ENCODE measurements at regions not wholly inside any gene's neighbourhood (a gene's known extent, or its start where the extent isn't known, plus 50 kb on each side); places are given as distances from the start of the nearest gene placed in this dataset.

DNA sequence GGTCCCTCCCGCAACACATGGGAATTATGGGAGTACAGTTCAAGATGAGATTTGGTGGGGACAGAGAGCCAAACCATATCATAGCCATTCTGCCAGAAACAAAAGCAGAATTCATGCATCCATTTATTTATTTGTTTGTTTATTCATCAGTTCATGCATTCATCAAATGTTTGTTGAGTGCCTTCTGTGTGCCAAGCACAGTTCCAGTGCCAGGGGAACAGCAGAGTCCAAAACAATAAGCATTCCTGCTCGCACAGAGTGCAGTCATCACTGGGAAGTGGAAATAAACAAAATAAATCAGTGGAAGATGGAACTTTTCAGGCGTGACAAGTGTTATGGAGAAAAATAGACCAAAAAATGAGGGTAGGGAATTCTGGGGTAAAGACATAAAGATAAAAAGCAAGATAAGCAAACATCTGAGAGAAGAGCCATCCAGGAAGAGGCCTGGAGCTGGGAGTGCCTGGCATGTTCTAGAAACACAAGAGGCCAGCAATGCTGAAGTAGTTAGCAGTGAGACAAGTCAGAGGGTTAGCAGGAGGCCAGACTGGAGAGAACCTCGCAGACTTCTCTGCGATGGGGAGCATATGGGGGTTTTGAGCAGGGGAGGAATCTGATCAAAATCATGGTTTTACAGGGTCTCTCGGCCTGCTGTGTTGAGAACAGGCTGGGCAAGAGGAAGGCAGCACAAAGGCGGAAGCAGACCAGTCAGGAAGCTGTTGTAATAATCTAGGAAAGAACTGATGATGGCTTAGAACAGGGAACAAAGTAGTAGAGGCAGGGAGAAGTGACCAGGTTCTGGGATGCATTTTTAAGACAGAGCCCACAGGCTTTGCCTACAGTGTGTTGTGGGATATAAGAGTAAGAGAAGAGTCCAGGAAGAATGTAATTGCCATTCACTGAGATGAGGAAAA, 113.2 kb downstream of the GLUL start:
- intact Hi-C loops (cut with micrococcal nuclease) = no loop called here
- no peaks in the 10 kb centered on the region for H3K9me3 ChIP-seq (ENCODE audit: control insufficient read depth, insufficient read depth, low read length)
- no peak overlapping the region for H3K4me3 ChIP-seq (ENCODE audit: low read length)
- peaks cover 2 to 6% of the 10 kb centered on the region in 2 donors for H3K27me3 Mint-ChIP-seq (ENCODE audit: low read depth in 2 of 2)
- H3K4me1 ChIP-seq (ENCODE audit: control insufficient read depth, insufficient read depth, low read length) = no peaks in the 10 kb centered on the region
- H3K27me3 ChIP-seq (ENCODE audit: control insufficient read depth, insufficient read depth, low read length) = no peaks in the 10 kb centered on the region
- WGBS (ENCODE audit: insufficient coverage) = 91% methylated on average over 6 of the region's 7 CpGs
- ATAC-seq (no peak), DNase-seq (no peak)
- H3K36me3 Mint-ChIP-seq = no peaks in the 10 kb centered on the region
- no peaks in the 10 kb centered on the region for H3K36me3 ChIP-seq (ENCODE audit: control insufficient read depth, insufficient read depth, low read length)
- no peak overlapping the region for H3K4me3 Mint-ChIP-seq
- no peak overlapping the region for H3K27ac Mint-ChIP-seq
- TF ChIP-seq, protein P1, sequence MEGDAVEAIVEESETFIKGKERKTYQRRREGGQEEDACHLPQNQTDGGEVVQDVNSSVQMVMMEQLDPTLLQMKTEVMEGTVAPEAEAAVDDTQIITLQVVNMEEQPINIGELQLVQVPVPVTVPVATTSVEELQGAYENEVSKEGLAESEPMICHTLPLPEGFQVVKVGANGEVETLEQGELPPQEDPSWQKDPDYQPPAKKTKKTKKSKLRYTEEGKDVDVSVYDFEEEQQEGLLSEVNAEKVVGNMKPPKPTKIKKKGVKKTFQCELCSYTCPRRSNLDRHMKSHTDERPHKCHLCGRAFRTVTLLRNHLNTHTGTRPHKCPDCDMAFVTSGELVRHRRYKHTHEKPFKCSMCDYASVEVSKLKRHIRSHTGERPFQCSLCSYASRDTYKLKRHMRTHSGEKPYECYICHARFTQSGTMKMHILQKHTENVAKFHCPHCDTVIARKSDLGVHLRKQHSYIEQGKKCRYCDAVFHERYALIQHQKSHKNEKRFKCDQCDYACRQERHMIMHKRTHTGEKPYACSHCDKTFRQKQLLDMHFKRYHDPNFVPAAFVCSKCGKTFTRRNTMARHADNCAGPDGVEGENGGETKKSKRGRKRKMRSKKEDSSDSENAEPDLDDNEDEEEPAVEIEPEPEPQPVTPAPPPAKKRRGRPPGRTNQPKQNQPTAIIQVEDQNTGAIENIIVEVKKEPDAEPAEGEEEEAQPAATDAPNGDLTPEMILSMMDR (IDR thresholded peaks at IDR 0.05) = no peak
- H3K27ac ChIP-seq (ENCODE audit: low read length) = no peak overlapping the region
- H3K4me1 Mint-ChIP-seq = no peaks in the 10 kb centered on the region
- no peaks in the 10 kb centered on the region for H3K9me3 Mint-ChIP-seq

DNA sequence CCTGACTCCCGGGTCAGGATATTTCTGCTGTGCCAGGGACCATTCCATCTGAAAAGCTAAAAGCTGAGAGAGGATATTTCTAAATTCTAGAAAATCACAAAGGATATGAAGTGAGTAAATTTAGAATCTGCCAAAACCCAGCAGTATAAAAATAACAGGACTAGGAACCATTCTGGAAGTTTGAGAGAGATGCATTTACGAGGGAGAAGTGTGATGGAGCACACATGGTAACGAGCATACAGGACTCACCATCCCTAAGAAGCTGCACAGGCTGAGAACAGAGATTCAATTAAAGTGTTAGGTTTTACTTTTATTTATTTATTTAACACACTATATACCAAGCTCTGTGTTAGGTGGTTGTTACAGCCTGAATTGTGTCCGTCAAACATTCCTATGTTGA, 116.3 kb downstream of the GLUL start:
- 96% methylated on average over 2 of the region's 4 CpGs for WGBS (ENCODE audit: insufficient coverage)
- ATAC-seq (no peak), DNase-seq (no peak)
- Mint-ChIP-seq H3K4me3 (no peak overlapping the region), H3K4me1 (no peaks in the 10 kb centered on the region), H3K36me3 (no peaks in the 10 kb centered on the region), H3K9me3 (no peaks in the 10 kb centered on the region), H3K27me3 (ENCODE audit: low read depth in 2 of 2) (no peaks in the 10 kb centered on the region), H3K27ac (no peak overlapping the region)
- Histone ChIP-seq H3K27ac (ENCODE audit: low read length) (no peak overlapping the region), H3K27me3 (ENCODE audit: control insufficient read depth, insufficient read depth, low read length) (no peaks in the 10 kb centered on the region), H3K9me3 (ENCODE audit: control insufficient read depth, insufficient read depth, low read length) (no peaks in the 10 kb centered on the region), H3K4me1 (ENCODE audit: control insufficient read depth, insufficient read depth, low read length) (no peaks in the 10 kb centered on the region), H3K4me3 (ENCODE audit: low read length) (no peak overlapping the region), H3K36me3 (ENCODE audit: control insufficient read depth, insufficient read depth, low read length) (no peaks in the 10 kb centered on the region)
- intact Hi-C loops (cut with micrococcal nuclease) = no loop called here
- TF ChIP-seq, protein P1 (IDR thresholded peaks at IDR 0.05) = no peak

DNA sequence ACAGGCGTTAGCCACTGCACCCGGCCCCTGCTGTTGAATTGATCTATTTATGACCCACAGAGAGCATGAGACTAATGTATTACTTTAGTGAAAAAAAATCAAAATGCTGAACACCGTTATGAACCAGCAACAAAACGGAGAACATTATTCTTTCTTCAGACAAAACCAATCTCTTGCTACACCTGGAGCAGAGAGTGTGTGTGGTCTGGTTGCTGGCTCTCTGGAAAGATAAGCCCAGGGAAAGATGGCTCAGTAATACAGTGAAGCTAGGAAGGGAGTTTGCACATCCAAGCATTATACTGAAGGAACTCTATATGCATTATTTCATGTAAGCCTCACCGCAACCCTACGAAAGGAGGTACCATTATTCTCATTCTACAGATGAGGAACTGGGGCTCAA, 117.0 kb downstream of the GLUL start:
- no peak for DNase-seq
- Mint-ChIP-seq H3K4me3 (no peak overlapping the region), H3K9me3 (no peaks in the 10 kb centered on the region), H3K4me1 (no peaks in the 10 kb centered on the region), H3K27ac (no peak overlapping the region), H3K36me3 (no peaks in the 10 kb centered on the region), H3K27me3 (ENCODE audit: low read depth in 2 of 2) (no peaks in the 10 kb centered on the region)
- no peak for ATAC-seq
- WGBS (ENCODE audit: insufficient coverage) = 77% methylated on average over 2 of the region's 6 CpGs
- TF ChIP-seq, protein P1 (IDR thresholded peaks at IDR 0.05) = no peak
- no peaks in the 10 kb centered on the region for H3K9me3 ChIP-seq (ENCODE audit: control insufficient read depth, insufficient read depth, low read length)
- H3K36me3 ChIP-seq (ENCODE audit: control insufficient read depth, insufficient read depth, low read length) = no peaks in the 10 kb centered on the region
- H3K4me3 ChIP-seq (ENCODE audit: low read length) = no peak overlapping the region
- intact Hi-C loops (cut with micrococcal nuclease) = no loop called here
- no peaks in the 10 kb centered on the region for H3K4me1 ChIP-seq (ENCODE audit: control insufficient read depth, insufficient read depth, low read length)
- no peak overlapping the region for H3K27ac ChIP-seq (ENCODE audit: low read length)
- H3K27me3 ChIP-seq (ENCODE audit: control insufficient read depth, insufficient read depth, low read length) = no peaks in the 10 kb centered on the region

DNA sequence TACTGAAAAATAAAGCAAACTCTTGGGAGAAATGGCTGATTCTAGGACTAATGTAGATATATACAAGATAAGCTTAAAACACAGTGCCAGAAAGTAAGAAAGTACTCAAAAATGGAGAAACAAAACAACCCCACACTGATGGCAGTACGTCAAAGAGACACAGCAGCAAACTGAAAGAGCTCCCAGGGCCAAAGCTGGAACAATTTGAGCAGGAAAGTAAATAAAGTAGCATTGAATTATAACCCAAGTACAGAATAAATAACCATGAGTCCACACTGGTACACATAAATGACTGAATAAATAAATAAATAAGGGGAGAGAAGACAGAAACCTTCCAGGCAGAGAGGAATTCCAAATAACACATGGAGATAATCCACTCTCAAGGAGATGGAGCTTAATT, 120.9 kb downstream of the GLUL start:
- Mint-ChIP-seq H3K27me3 (ENCODE audit: low read depth in 2 of 2) (peaks cover 0 to 3% of the 10 kb centered on the region in 2 donors), H3K27ac (no peak overlapping the region), H3K36me3 (no peaks in the 10 kb centered on the region), H3K4me3 (no peak overlapping the region), H3K9me3 (no peaks in the 10 kb centered on the region), H3K4me1 (peaks cover 0 to 9% of the 10 kb centered on the region in 2 donors)
- intact Hi-C loops (cut with micrococcal nuclease) = no loop called here
- H3K4me3 ChIP-seq (ENCODE audit: low read length) = no peak overlapping the region
- H3K27me3 ChIP-seq (ENCODE audit: control insufficient read depth, insufficient read depth, low read length) = no peaks in the 10 kb centered on the region
- no peak for ATAC-seq
- WGBS (ENCODE audit: insufficient coverage) = 100% methylated on average over 1 of the region's 1 CpG
- H3K4me1 ChIP-seq (ENCODE audit: control insufficient read depth, insufficient read depth, low read length) = peaks cover 3% of the 10 kb centered on the region
- no peak overlapping the region for H3K27ac ChIP-seq (ENCODE audit: low read length)
- TF ChIP-seq, protein P1 (IDR thresholded peaks at IDR 0.05) = no peak
- H3K36me3 ChIP-seq (ENCODE audit: control insufficient read depth, insufficient read depth, low read length) = no peaks in the 10 kb centered on the region
- no peaks in the 10 kb centered on the region for H3K9me3 ChIP-seq (ENCODE audit: control insufficient read depth, insufficient read depth, low read length)
- DNase-seq = no peak
